Esophagus muscularis mucosa (tissue), 4 donors: ENCODE measurements at regions not wholly inside any gene's neighbourhood (a gene's known extent, or its start where the extent isn't known, plus 50 kb on each side); places are given as distances from the start of the nearest gene placed in this dataset.

Source experiments
- DNase-seq: peaks from one replicate; pipeline ENCODE4 v3.0.0-alpha.2; 2017; ENCODE audit errors: extremely low spot score
- H3K27ac ChIP-seq, 4 donors: fragments of 200-600 bp; sonication (generic); replicated peaks in 1 of 4; 1 replicate in 3 of 4; 2 replicates in 1 of 4; pipeline ENCODE4 v1.5.1; 2016 to 2019; ENCODE audit warnings: mild to moderate bottlenecking in 1 of 4
- H3K27me3 ChIP-seq, 4 donors: fragments of 200-600 bp; sonication (generic); one replicate each; pipeline versions ENCODE4 v1.5.1 to v1.6.0; 2016 to 2019
- H3K36me3 ChIP-seq, 4 donors: fragments of 200-600 bp; sonication (generic); one replicate each; pipeline ENCODE4 v1.5.1; 2016 to 2019
- H3K4me1 ChIP-seq, 4 donors: fragments of 200-600 bp; sonication (generic); one replicate each; pipeline ENCODE4 v1.5.1; 2016 to 2019
- H3K4me3 ChIP-seq, 4 donors: fragments of 200-600 bp; sonication (generic); 1 replicate in 2 of 4; 2 replicates in 2 of 4; pipeline ENCODE4 v1.5.1; 2016 to 2019; ENCODE audit warnings: mild to moderate bottlenecking in 4 of 4, moderate library complexity in 1 of 4
- H3K9me3 ChIP-seq, 4 donors: fragments of 200-600 bp; sonication (generic); 1 replicate in 3 of 4; 2 replicates in 1 of 4; pipeline ENCODE4 v1.5.1; 2016 to 2019
- EP300 ChIP-seq: sonication (generic); formaldehyde crosslinking; IDR thresholded peaks from one replicate; pipeline ENCODE4 v1.6.1; 2017; ENCODE audit warnings: antibody characterized with exemption
- POLR2A ChIP-seq: fragments of 450-650 bp; IDR thresholded peaks from one replicate; pipeline ENCODE4 v1.6.1; 2017; ENCODE audit warnings: antibody characterized with exemption, moderate library complexity, mild to moderate bottlenecking, low read depth
- POLR2AphosphoS5 ChIP-seq, 2 donors: sonication (generic); formaldehyde crosslinking; IDR thresholded peaks; one replicate each; pipeline ENCODE4 v1.6.1; 2017; ENCODE audit warnings: antibody characterized with exemption in 2 of 2
- WGBS: methylation state at CpG from one replicate; pipeline ENCODE4 v1.1.5; 2018; 5-methylcytosine and 5-hydroxymethylcytosine counted together
- intact Hi-C: fragments of 100-400 bp; cut with DNase I; formaldehyde crosslinking; loops from one replicate; pipeline ENCODE4 v1.15.1; 2023
- TF ChIP-seq, protein P1 (sequence below), 3 experiments: fragments of 200-600 bp in 2 of 3; fragments of 450-650 bp in 1 of 3; sonication (generic) in 2 of 3; IDR thresholded peaks; one replicate each; pipeline ENCODE4 v1.5.1; 2017 to 2019; ENCODE audit warnings: antibody characterized with exemption in 3 of 3, mild to moderate bottlenecking in 2 of 3, moderate library complexity in 1 of 3

GRCh38 chr16:7103056-7103455, 229.6 kb upstream of the RBFOX1 start:
- TF ChIP-seq POLR2AphosphoS5 (IDR thresholded peaks at IDR 0.05): no peak
- TF ChIP-seq EP300: no peak
- TF ChIP-seq, protein P1, sequence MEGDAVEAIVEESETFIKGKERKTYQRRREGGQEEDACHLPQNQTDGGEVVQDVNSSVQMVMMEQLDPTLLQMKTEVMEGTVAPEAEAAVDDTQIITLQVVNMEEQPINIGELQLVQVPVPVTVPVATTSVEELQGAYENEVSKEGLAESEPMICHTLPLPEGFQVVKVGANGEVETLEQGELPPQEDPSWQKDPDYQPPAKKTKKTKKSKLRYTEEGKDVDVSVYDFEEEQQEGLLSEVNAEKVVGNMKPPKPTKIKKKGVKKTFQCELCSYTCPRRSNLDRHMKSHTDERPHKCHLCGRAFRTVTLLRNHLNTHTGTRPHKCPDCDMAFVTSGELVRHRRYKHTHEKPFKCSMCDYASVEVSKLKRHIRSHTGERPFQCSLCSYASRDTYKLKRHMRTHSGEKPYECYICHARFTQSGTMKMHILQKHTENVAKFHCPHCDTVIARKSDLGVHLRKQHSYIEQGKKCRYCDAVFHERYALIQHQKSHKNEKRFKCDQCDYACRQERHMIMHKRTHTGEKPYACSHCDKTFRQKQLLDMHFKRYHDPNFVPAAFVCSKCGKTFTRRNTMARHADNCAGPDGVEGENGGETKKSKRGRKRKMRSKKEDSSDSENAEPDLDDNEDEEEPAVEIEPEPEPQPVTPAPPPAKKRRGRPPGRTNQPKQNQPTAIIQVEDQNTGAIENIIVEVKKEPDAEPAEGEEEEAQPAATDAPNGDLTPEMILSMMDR (IDR thresholded peaks at IDR 0.05): no peak
- TF ChIP-seq POLR2A: no peak
- WGBS: 41% methylated on average over 3 of the region's 3 CpGs
- H3K4me3 ChIP-seq: no peak overlapping the region
- H3K27me3 ChIP-seq: no peaks in the 10 kb centered on the region
- intact Hi-C loops: no loop called here
- no peak for DNase-seq
- H3K36me3 ChIP-seq: no peaks in the 10 kb centered on the region
- no peak overlapping the region for H3K27ac ChIP-seq
- no peaks in the 10 kb centered on the region for H3K4me1 ChIP-seq
- H3K9me3 ChIP-seq: no peaks in the 10 kb centered on the region

DNA sequence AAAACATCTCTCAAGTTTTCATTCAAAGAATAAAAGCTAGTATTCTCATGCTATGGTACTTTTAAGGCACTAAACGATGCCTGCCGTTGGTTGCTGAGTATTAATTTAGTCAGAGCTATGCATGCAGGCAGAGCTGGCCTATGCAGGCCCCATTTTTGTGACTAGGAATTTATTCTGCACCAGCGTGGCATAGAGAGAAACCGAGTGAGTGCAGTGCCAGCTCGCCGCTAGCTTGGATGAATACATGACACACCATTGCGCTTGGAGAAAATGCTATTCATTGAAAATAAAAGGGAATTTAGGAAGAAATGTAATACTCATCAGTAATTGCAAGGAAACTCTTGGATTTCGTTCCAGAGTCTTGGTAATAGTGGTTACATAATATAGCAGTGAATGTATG, 231.6 kb upstream of the RBFOX1 start:
- TF ChIP-seq, protein P1 (IDR thresholded peaks at IDR 0.05): no peak
- TF ChIP-seq POLR2AphosphoS5 (IDR thresholded peaks at IDR 0.05) (no peak), EP300 (no peak), POLR2A (no peak)
- Histone ChIP-seq H3K27me3 (no peaks in the 10 kb centered on the region), H3K4me3 (no peak overlapping the region), H3K4me1 (no peaks in the 10 kb centered on the region), H3K9me3 (no peaks in the 10 kb centered on the region), H3K36me3 (no peaks in the 10 kb centered on the region), H3K27ac (no peak overlapping the region)
- 78% methylated on average over 8 of the region's 8 CpGs for WGBS
- DNase-seq: no peak
- intact Hi-C loops: no loop called here

GRCh38 chr16:7097518-7097917, 235.1 kb upstream of the RBFOX1 start:
- DNase-seq: no peak
- Histone ChIP-seq H3K4me1 (no peaks in the 10 kb centered on the region), H3K36me3 (no peaks in the 10 kb centered on the region), H3K9me3 (no peaks in the 10 kb centered on the region), H3K27ac (no peak overlapping the region), H3K27me3 (no peaks in the 10 kb centered on the region), H3K4me3 (no peak overlapping the region)
- 13% methylated on average over 1 of the region's 1 CpG for WGBS
- TF ChIP-seq, protein P1 (IDR thresholded peaks at IDR 0.05): no peak
- no peak for TF ChIP-seq EP300
- no peak for TF ChIP-seq POLR2AphosphoS5 (IDR thresholded peaks at IDR 0.05)
- TF ChIP-seq POLR2A: no peak
- intact Hi-C loops: no loop called here

GRCh38 chr16:7093511-7093910, 239.1 kb upstream of the RBFOX1 start:
- no peak for DNase-seq
- no peaks in the 10 kb centered on the region for H3K4me1 ChIP-seq
- no peak overlapping the region for H3K4me3 ChIP-seq
- WGBS: 90% methylated on average over 4 of the region's 4 CpGs
- peaks cover 0 to 4% (median 0%) of the 10 kb centered on the region in 4 donors for H3K27me3 ChIP-seq
- no peaks in the 10 kb centered on the region for H3K9me3 ChIP-seq
- no peak overlapping the region for H3K27ac ChIP-seq
- intact Hi-C loops: no loop called here
- TF ChIP-seq EP300 (no peak), POLR2A (no peak), POLR2AphosphoS5 (IDR thresholded peaks at IDR 0.05) (no peak)
- TF ChIP-seq, protein P1 (IDR thresholded peaks at IDR 0.05): no peak
- H3K36me3 ChIP-seq: no peaks in the 10 kb centered on the region

GRCh38 chr16:7090628-7091115, 242.0 kb upstream of the RBFOX1 start:
- intact Hi-C loops: no loop called here
- peaks cover 0 to 20% (median 0%) of the 10 kb centered on the region in 4 donors for H3K27me3 ChIP-seq
- TF ChIP-seq EP300 (no peak), POLR2A (no peak), POLR2AphosphoS5 (IDR thresholded peaks at IDR 0.05) (no peak)
- TF ChIP-seq, protein P1 (IDR thresholded peaks at IDR 0.05): no peak

More at GRCh38 chr16:7090628-7091115, 242.0 kb upstream of the RBFOX1 start:
- 33% methylated on average over 8 of the region's 9 CpGs for WGBS
- DNase-seq: no peak
- no peaks in the 10 kb centered on the region for H3K9me3 ChIP-seq
- no peak overlapping the region for H3K4me3 ChIP-seq
- no peak overlapping the region for H3K27ac ChIP-seq
- H3K4me1 ChIP-seq: no peaks in the 10 kb centered on the region
- H3K36me3 ChIP-seq: no peaks in the 10 kb centered on the region
